H9 (cell line): ENCODE measurements at regions not wholly inside any gene's neighbourhood (a gene's known extent, or its start where the extent isn't known, plus 50 kb on each side); places are given as distances from the start of the nearest gene placed in this dataset.

ENCODE experiments used
- DNase-seq: peaks from one replicate; pipeline ENCODE4 v3.0.0-alpha.2; 2017
- H2AFZ ChIP-seq: one replicate; pipeline ENCODE4 v1.6.1; 2013; ENCODE audit warnings: mild to moderate bottlenecking, low read length, control low read depth, moderate library complexity
- H2AK5ac ChIP-seq: 2 replicates; pipeline ENCODE4 v1.6.1; 2013; ENCODE audit warnings: low read length, control low read depth, mixed read lengths; ENCODE audit not compliant: insufficient read length
- H2BK120ac ChIP-seq: one replicate; pipeline ENCODE4 v1.6.1; 2013; ENCODE audit warnings: low read depth, mild to moderate bottlenecking, low read length, control low read depth, inconsistent platforms; ENCODE audit not compliant: poor library complexity, severe bottlenecking
- H2BK12ac ChIP-seq: 2 replicates; pipeline ENCODE4 v1.6.1; 2013; ENCODE audit warnings: low read length, control low read depth, mixed read lengths, low read depth; ENCODE audit not compliant: insufficient read length
- H2BK15ac ChIP-seq: 2 replicates; pipeline ENCODE4 v1.6.1; 2013; ENCODE audit warnings: low read depth, low read length, control low read depth
- H2BK20ac ChIP-seq: one replicate; pipeline ENCODE4 v1.6.1; 2013; ENCODE audit warnings: low read depth, mild to moderate bottlenecking, low read length, control low read depth, inconsistent platforms; ENCODE audit not compliant: poor library complexity, severe bottlenecking
- H2BK5ac ChIP-seq: 2 replicates; pipeline ENCODE4 v1.6.1; 2013; ENCODE audit warnings: low read length, control low read depth, mixed read lengths; ENCODE audit not compliant: insufficient read length
- H3K14ac ChIP-seq: 2 replicates; pipeline ENCODE4 v1.6.1; 2013; ENCODE audit warnings: low read length, control low read depth; ENCODE audit not compliant: insufficient read depth
- H3K18ac ChIP-seq: 2 replicates; pipeline ENCODE4 v1.6.1; 2013; ENCODE audit warnings: low read depth, mild to moderate bottlenecking, mixed read lengths, low read length, control low read depth; ENCODE audit not compliant: insufficient read length
- H3K23ac ChIP-seq: 2 replicates; pipeline ENCODE4 v1.6.1; 2013; ENCODE audit warnings: low read length, control low read depth, mixed read lengths, low read depth; ENCODE audit not compliant: insufficient read length
- H3K23me2 ChIP-seq: 2 replicates; pipeline ENCODE4 v1.6.1; 2013; ENCODE audit warnings: low read depth, mild to moderate bottlenecking, mixed read lengths, low read length, control low read depth; ENCODE audit not compliant: insufficient read length, poor library complexity, severe bottlenecking
- H3K27ac ChIP-seq: 2 replicates; pipeline ENCODE4 v1.5.1; 2013; ENCODE audit warnings: low read length, control low read depth, mixed read lengths, low read depth; ENCODE audit not compliant: insufficient read length
- H3K27me3 ChIP-seq: 2 replicates; pipeline ENCODE4 v1.6.1; 2013; ENCODE audit warnings: low read length, control low read depth, inconsistent platforms; ENCODE audit not compliant: insufficient read depth
- H3K4ac ChIP-seq: 2 replicates; pipeline ENCODE4 v1.6.1; 2013; ENCODE audit warnings: low read depth, mild to moderate bottlenecking, control low read depth, inconsistent platforms, low read length, moderate library complexity
- H3K4me1 ChIP-seq: 2 replicates; pipeline ENCODE4 v1.6.1; 2013; ENCODE audit warnings: low read length, control low read depth, inconsistent platforms; ENCODE audit not compliant: insufficient read depth
- H3K4me2 ChIP-seq: 2 replicates; pipeline ENCODE4 v1.6.1; 2013; ENCODE audit warnings: low read length, control low read depth, mixed read lengths; ENCODE audit not compliant: insufficient read length, insufficient read depth
- H3K56ac ChIP-seq: 2 replicates; pipeline ENCODE4 v1.6.1; 2013; ENCODE audit warnings: low read depth, mild to moderate bottlenecking, mixed read lengths, low read length, control low read depth; ENCODE audit not compliant: insufficient read length
- H3K79me1 ChIP-seq: 2 replicates; pipeline ENCODE4 v1.6.1; 2013; ENCODE audit warnings: low read depth, mild to moderate bottlenecking, moderate library complexity, low read length, control low read depth, inconsistent platforms; ENCODE audit not compliant: insufficient read depth, poor library complexity, severe bottlenecking
- H3K79me2 ChIP-seq: 2 replicates; pipeline ENCODE4 v1.6.1; 2013; ENCODE audit warnings: low read length, control low read depth, inconsistent platforms; ENCODE audit not compliant: insufficient read depth
- H3K9ac ChIP-seq: 2 replicates; pipeline ENCODE4 v1.6.1; 2013; ENCODE audit warnings: low read length, control low read depth, mixed read lengths; ENCODE audit not compliant: insufficient read length; ENCODE audit errors: extremely low read depth
- H3K9me3 ChIP-seq: one replicate; pipeline ENCODE4 v1.6.1; 2013; ENCODE audit warnings: low read depth, low read length, inconsistent platforms; ENCODE audit not compliant: control insufficient read depth
- H3T11ph ChIP-seq: one replicate; pipeline ENCODE4 v1.6.1; 2013; ENCODE audit warnings: mild to moderate bottlenecking, low read length, control low read depth, inconsistent platforms
- H4K20me1 ChIP-seq: one replicate; pipeline ENCODE4 v1.6.1; 2013; ENCODE audit not compliant: control insufficient read depth, insufficient read length, insufficient read depth
- H4K5ac ChIP-seq: 2 replicates; pipeline ENCODE4 v1.6.1; 2013; ENCODE audit warnings: low read depth, mild to moderate bottlenecking, mixed read lengths, low read length, control low read depth; ENCODE audit not compliant: insufficient read length
- H4K8ac ChIP-seq: replicated peaks from 2 replicates; pipeline ENCODE4 v1.6.1; 2013; ENCODE audit warnings: low read length, control low read depth, mixed read lengths, low read depth; ENCODE audit not compliant: insufficient read length
- H4K91ac ChIP-seq: 2 replicates; pipeline ENCODE4 v1.6.1; 2013; ENCODE audit warnings: low read depth, mild to moderate bottlenecking, moderate library complexity, mixed read lengths, low read length, control low read depth; ENCODE audit not compliant: insufficient read length
- H3K27ac Mint-ChIP-seq, 3 experiments: 2 replicates in 2 of 3; 3 replicates in 1 of 3; pipeline ENCODE4 v1.8.0; 2020 to 2021; ENCODE audit warnings: mixed read lengths in 3 of 3, mild to moderate bottlenecking in 1 of 3, moderate library complexity in 1 of 3
- H3K27me3 Mint-ChIP-seq: 2 replicates; pipeline ENCODE4 v1.8.0; 2021; ENCODE audit warnings: low read depth, mild to moderate bottlenecking, moderate library complexity, mixed read lengths
- H3K36me3 Mint-ChIP-seq, 3 experiments: 2 replicates in 2 of 3; 3 replicates in 1 of 3; pipeline ENCODE4 v1.8.0; 2020 to 2021; ENCODE audit warnings: low read depth in 3 of 3, mixed read lengths in 3 of 3; ENCODE audit not compliant: insufficient read depth in 1 of 3
- H3K4me1 Mint-ChIP-seq, 2 experiments: 2 replicates each; pipeline ENCODE4 v1.8.0; 2020; ENCODE audit warnings: mixed read lengths in 2 of 2
- H3K4me3 Mint-ChIP-seq, 2 experiments: 2 replicates in 1 of 2; 3 replicates in 1 of 2; pipeline ENCODE4 v1.8.0; 2020 to 2021; ENCODE audit warnings: mild to moderate bottlenecking in 2 of 2, mixed read lengths in 2 of 2, moderate library complexity in 1 of 2
- H3K9me3 Mint-ChIP-seq, 2 experiments: 2 replicates in 1 of 2; 3 replicates in 1 of 2; pipeline ENCODE4 v1.8.0; 2020; ENCODE audit warnings: mild to moderate bottlenecking in 2 of 2, mixed read lengths in 2 of 2, moderate library complexity in 1 of 2
- WGBS: extraction: QIAGEN DNeasy Blood & Tissue Kit; methylation state at CpG from one replicate; pipeline ENCODE4 v1.1.7; 2013; ENCODE audit warnings: missing lambda C conversion rate, low lambda C conversion rate, mixed read lengths; ENCODE audit not compliant: insufficient read length; ENCODE audit errors: extremely low coverage; 5-methylcytosine and 5-hydroxymethylcytosine counted together
- TF ChIP-seq, protein P1 (sequence below): fragments of 200-600 bp; sonication (generic); conservative IDR thresholded peaks from 3 replicates; pipeline ENCODE4 v1.8.0; 2021; ENCODE audit warnings: antibody characterized with exemption, mild to moderate bottlenecking

DNA sequence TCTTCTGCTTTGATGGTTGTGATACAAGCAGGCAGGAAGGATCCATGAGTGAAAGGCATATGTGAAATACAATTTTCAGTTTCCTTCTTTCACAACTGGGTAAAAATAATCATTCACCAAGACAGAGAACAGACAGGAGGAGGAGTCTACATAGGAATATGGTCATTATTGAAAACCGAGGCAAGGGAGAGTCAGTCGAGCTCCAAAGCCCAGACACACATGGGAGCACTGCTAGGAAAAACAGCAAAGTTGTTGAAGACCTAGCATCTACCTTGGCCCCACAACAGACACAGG lies 260.6 kb downstream of the ERMARD start:
- H2BK12ac ChIP-seq, result no peak overlapping the region
- no peak overlapping the region for H3K18ac ChIP-seq
- no peak overlapping the region for H3K14ac ChIP-seq
- H2BK15ac ChIP-seq, result no peak overlapping the region
- TF ChIP-seq, protein P1, sequence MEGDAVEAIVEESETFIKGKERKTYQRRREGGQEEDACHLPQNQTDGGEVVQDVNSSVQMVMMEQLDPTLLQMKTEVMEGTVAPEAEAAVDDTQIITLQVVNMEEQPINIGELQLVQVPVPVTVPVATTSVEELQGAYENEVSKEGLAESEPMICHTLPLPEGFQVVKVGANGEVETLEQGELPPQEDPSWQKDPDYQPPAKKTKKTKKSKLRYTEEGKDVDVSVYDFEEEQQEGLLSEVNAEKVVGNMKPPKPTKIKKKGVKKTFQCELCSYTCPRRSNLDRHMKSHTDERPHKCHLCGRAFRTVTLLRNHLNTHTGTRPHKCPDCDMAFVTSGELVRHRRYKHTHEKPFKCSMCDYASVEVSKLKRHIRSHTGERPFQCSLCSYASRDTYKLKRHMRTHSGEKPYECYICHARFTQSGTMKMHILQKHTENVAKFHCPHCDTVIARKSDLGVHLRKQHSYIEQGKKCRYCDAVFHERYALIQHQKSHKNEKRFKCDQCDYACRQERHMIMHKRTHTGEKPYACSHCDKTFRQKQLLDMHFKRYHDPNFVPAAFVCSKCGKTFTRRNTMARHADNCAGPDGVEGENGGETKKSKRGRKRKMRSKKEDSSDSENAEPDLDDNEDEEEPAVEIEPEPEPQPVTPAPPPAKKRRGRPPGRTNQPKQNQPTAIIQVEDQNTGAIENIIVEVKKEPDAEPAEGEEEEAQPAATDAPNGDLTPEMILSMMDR, result no peak
- no peak for DNase-seq
- no peaks in the 10 kb centered on the region for H4K20me1 ChIP-seq
- H4K5ac ChIP-seq, result no peak overlapping the region
- H2BK20ac ChIP-seq, result no peak overlapping the region
- no peaks in the 10 kb centered on the region for H3K27me3 ChIP-seq
- no peak overlapping the region for H2BK120ac ChIP-seq
- H3K23me2 ChIP-seq, result peaks cover 3% of the 10 kb centered on the region
- H3K4me1 ChIP-seq, result peaks cover 10% of the 10 kb centered on the region; the same call in 1 of the 2 replicates
- no peak overlapping the region for H3T11ph ChIP-seq
- H2BK5ac ChIP-seq, result no peak overlapping the region
- H3K4me2 ChIP-seq, result no peak overlapping the region
- H3K56ac ChIP-seq, result no peak overlapping the region
- H3K36me3 Mint-ChIP-seq, result 0 out of 7 replicates have a peak, but pooled peaks cover 0 to 4% (median 0%) of the 10 kb centered on the region in 3 experiments
- no peak overlapping the region for H3K23ac ChIP-seq
- H3K79me1 ChIP-seq, result no peaks in the 10 kb centered on the region
- H3K4me1 Mint-ChIP-seq, result peaks cover 36 to 38% of the 10 kb centered on the region in 2 experiments
- WGBS, result no CpG with 5 or more reads among the region's 2 CpGs
- H4K91ac ChIP-seq, result peak overlapping the region; percentile 1
- no peak overlapping the region for H2AFZ ChIP-seq
- H3K9ac ChIP-seq, result no peak overlapping the region
- no peak overlapping the region for H3K4me3 Mint-ChIP-seq
- H3K9me3 ChIP-seq, result no peaks in the 10 kb centered on the region
- H4K8ac ChIP-seq, result no peak overlapping the region
- no peak overlapping the region for H3K27ac ChIP-seq
- H3K4ac ChIP-seq, result no peak overlapping the region
- no peaks in the 10 kb centered on the region for H3K79me2 ChIP-seq
- H2AK5ac ChIP-seq, result no peak overlapping the region
- H3K27me3 Mint-ChIP-seq, result peaks cover 27% of the 10 kb centered on the region
- no peak overlapping the region for H3K27ac Mint-ChIP-seq
- H3K9me3 Mint-ChIP-seq, result no peaks in the 10 kb centered on the region; a peak in 1 of 5 replicates
